ENCODE measurements at regions not wholly inside any gene's neighbourhood (a gene's known extent, or its start where the extent isn't known, plus 50 kb on each side); places are given as distances from the start of the nearest gene placed in this dataset.

- 74 to 79% methylated on average over 3 of the region's 3 CpGs for WGBS, 2 donors
- Histone ChIP-seq H3K27me3 (no peaks in the 10 kb centered on the region), H3K36me3 (no peaks in the 10 kb centered on the region), H3K4me3 (no peak overlapping the region), H3K4me1 (no peaks in the 10 kb centered on the region), H3K9me3 (peaks cover 0 to 7% (median 0%) of the 10 kb centered on the region in 4 donors), H3K27ac (no peak overlapping the region)
- no peak for DNase-seq (ENCODE audit: low spot score in 2 of 2)
- TF ChIP-seq EP300 (IDR thresholded peaks at IDR 0.05), result no peak
- TF ChIP-seq POLR2A (IDR thresholded peaks at IDR 0.05), result no peak
- no peak for TF ChIP-seq CTCF (IDR thresholded peaks at IDR 0.05)
Observed at GRCh38 chr14:98368916-98369315, 903.1 kb downstream of the BCL11B start.

- Histone ChIP-seq H3K27me3 (no peaks in the 10 kb centered on the region), H3K4me3 (no peak overlapping the region), H3K27ac (no peak overlapping the region), H3K9me3 (peaks cover 0 to 7% (median 0%) of the 10 kb centered on the region in 4 donors), H3K36me3 (no peaks in the 10 kb centered on the region), H3K4me1 (no peaks in the 10 kb centered on the region)
- TF ChIP-seq EP300 (IDR thresholded peaks at IDR 0.05) (no peak), POLR2A (IDR thresholded peaks at IDR 0.05) (no peak), CTCF (IDR thresholded peaks at IDR 0.05) (no peak)
- no peak for DNase-seq (ENCODE audit: low spot score in 2 of 2)
- 43 to 55% methylated on average over 2 of the region's 2 CpGs for WGBS, 2 donors
Observed at GRCh38 chr14:98369344-98369743, 902.7 kb downstream of the BCL11B start.

- DNase-seq (ENCODE audit: low spot score in 2 of 2), result no peak
- Histone ChIP-seq H3K36me3 (no peaks in the 10 kb centered on the region), H3K4me3 (no peak overlapping the region), H3K9me3 (peaks cover 0 to 7% (median 0%) of the 10 kb centered on the region in 4 donors), H3K27me3 (no peaks in the 10 kb centered on the region), H3K27ac (no peak overlapping the region), H3K4me1 (no peaks in the 10 kb centered on the region)
- 49 to 68% methylated on average over 6 of the region's 6 CpGs for WGBS, 2 donors
- TF ChIP-seq EP300 (IDR thresholded peaks at IDR 0.05), result no peak
- no peak for TF ChIP-seq CTCF (IDR thresholded peaks at IDR 0.05)
- TF ChIP-seq POLR2A (IDR thresholded peaks at IDR 0.05), result no peak
Observed at GRCh38 chr14:98370352-98370751, 901.6 kb downstream of the BCL11B start.

GRCh38 chr14:98371141-98371540 lies 900.9 kb downstream of the BCL11B start:
- H3K9me3 ChIP-seq, result peaks cover 0 to 7% (median 0%) of the 10 kb centered on the region in 4 donors
- no peaks in the 10 kb centered on the region for H3K4me1 ChIP-seq
- TF ChIP-seq POLR2A (IDR thresholded peaks at IDR 0.05) (no peak), CTCF (IDR thresholded peaks at IDR 0.05) (no peak), EP300 (IDR thresholded peaks at IDR 0.05) (no peak)
- H3K27me3 ChIP-seq, result no peaks in the 10 kb centered on the region
- no peak overlapping the region for H3K27ac ChIP-seq
- no peak for DNase-seq (ENCODE audit: low spot score in 2 of 2)
- WGBS, 2 donors, result 65 to 71% methylated on average over 4 of the region's 4 CpGs
- no peaks in the 10 kb centered on the region for H3K36me3 ChIP-seq
- no peak overlapping the region for H3K4me3 ChIP-seq

GRCh38 chr14:98374136-98374535 lies 897.9 kb downstream of the BCL11B start:
- no peak for DNase-seq (ENCODE audit: low spot score in 2 of 2)
- WGBS, 2 donors, result 73 to 79% methylated on average over 10 of the region's 10 CpGs
- Histone ChIP-seq H3K27ac (no peak overlapping the region), H3K4me3 (no peak overlapping the region), H3K27me3 (no peaks in the 10 kb centered on the region), H3K36me3 (no peaks in the 10 kb centered on the region), H3K4me1 (no peaks in the 10 kb centered on the region), H3K9me3 (no peaks in the 10 kb centered on the region)
- TF ChIP-seq CTCF (IDR thresholded peaks at IDR 0.05) (no peak), POLR2A (IDR thresholded peaks at IDR 0.05) (no peak), EP300 (IDR thresholded peaks at IDR 0.05) (no peak)
